ENCODE measurements at regions not wholly inside any gene's neighbourhood (a gene's known extent, or its start where the extent isn't known, plus 50 kb on each side); places are given as distances from the start of the nearest gene placed in this dataset.

GRCh38 chr12:19963972-19964371 lies 404.4 kb upstream of the PDE3A start (continued):
- TF ChIP-seq ERG (CRISPR knock-in tag; IDR thresholded peaks at IDR 0.05) = no peak

GRCh38 chr12:19964549-19964948 lies 403.8 kb upstream of the PDE3A start:
- no peaks in the 10 kb centered on the region for H3K27me3 Mint-ChIP-seq (ENCODE audit: low read depth)
- no peak overlapping the region for H3K27ac Mint-ChIP-seq
- H3K9me3 Mint-ChIP-seq = no peaks in the 10 kb centered on the region; the same call in 1 of the 2 replicates
- ChIA-PET POLR2A (no interaction called here), CTCF (no interaction called here)
- H3K4me3 Mint-ChIP-seq = no peak overlapping the region
- peaks cover 8% of the 10 kb centered on the region for H3K4me1 Mint-ChIP-seq
- TF ChIP-seq MYBL2 (CRISPR knock-in tag; IDR thresholded peaks at IDR 0.05) (no peak), ELF4 (CRISPR knock-in tag; IDR thresholded peaks at IDR 0.05; ENCODE audit: low read depth) (no peak)
- no peaks in the 10 kb centered on the region for H3K36me3 Mint-ChIP-seq
- DNase-seq (ENCODE audit: low spot score) = no peak
- no peak for ATAC-seq

DNA sequence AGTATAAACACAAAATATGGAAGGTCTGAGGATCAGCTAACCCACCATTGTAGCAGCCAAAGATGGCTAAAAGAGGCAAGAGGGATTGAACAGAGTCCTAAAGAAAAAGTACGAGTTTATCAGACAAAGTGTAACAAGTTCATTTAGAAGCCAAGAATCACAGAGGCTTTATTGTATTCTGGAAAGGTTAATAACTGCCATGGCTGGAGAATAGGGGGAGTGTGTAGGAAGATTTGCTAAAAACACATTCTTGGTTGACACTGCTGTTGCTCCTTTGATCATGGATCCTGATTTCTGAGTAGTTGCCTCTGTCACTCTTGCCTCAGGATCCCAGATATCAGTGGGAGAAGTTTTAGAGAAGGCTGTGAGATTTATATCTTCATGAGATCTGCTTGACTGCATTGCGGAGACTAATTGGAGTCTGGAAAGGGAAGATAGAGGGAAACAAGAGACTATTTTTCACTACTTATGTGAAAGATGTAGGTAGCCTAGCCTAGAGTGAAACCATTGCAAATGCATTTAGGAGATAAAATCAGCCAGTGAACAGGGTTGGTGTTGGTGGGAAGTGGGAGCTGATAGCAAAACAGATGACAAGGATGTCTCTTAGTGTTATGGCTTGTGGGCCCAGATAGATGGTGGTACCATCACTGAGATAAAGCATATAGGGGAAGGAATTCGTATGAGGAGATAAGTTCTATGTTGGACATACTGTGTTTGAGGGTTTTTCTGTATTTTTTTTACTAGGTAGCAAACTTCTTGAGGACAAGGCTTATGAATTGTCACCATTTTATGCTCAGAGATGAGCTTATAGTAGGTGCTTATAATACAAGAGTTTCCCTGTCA lies 402.9 kb upstream of the PDE3A start:
- no peak for ATAC-seq
- H3K9me3 Mint-ChIP-seq = no peaks in the 10 kb centered on the region; the same call in 1 of the 2 replicates
- H3K27ac Mint-ChIP-seq = no peak overlapping the region
- DNase-seq (ENCODE audit: low spot score) = no peak
- TF ChIP-seq RORB (CRISPR knock-in tag; IDR thresholded peaks at IDR 0.05) = no peak
- no peak for TF ChIP-seq FOXJ3 (CRISPR knock-in tag; IDR thresholded peaks at IDR 0.05; ENCODE audit: borderline replicate concordance)
- TF ChIP-seq MYBL2 (CRISPR knock-in tag; IDR thresholded peaks at IDR 0.05) = no peak
- no peak for TF ChIP-seq GRHL2 (CRISPR knock-in tag; IDR thresholded peaks at IDR 0.05; ENCODE audit: insufficient replicate concordance, severe bottlenecking)
- TF ChIP-seq ZNF396 (CRISPR knock-in tag; IDR thresholded peaks at IDR 0.05; ENCODE audit: borderline replicate concordance) = no peak
- TF ChIP-seq ZNF121 (CRISPR knock-in tag; IDR thresholded peaks at IDR 0.05) = no peak
- no peak for TF ChIP-seq E2F4 (CRISPR knock-in tag; IDR thresholded peaks at IDR 0.05; ENCODE audit: borderline replicate concordance, low read depth)
- no peak for TF ChIP-seq NR3C1 (CRISPR knock-in tag; conservative IDR thresholded peaks at IDR 0.05; ENCODE audit: low read depth)
- H3K36me3 Mint-ChIP-seq = no peaks in the 10 kb centered on the region
- H3K4me3 Mint-ChIP-seq = no peak overlapping the region
- H3K27me3 Mint-ChIP-seq (ENCODE audit: low read depth) = no peaks in the 10 kb centered on the region
- POLR2A ChIA-PET = no interaction called here
- H3K4me1 Mint-ChIP-seq = peaks cover 8% of the 10 kb centered on the region
- CTCF ChIA-PET = interaction anchor here (0.6 kb wide), 1 partner anchor 348 kb away, joined by 5 read pairs; no protein-coding TSS in a partner anchor

GRCh38 chr12:19967001-19967400 lies 401.3 kb upstream of the PDE3A start:
- no peak for ATAC-seq
- no peaks in the 10 kb centered on the region for H3K27me3 Mint-ChIP-seq (ENCODE audit: low read depth)
- no peaks in the 10 kb centered on the region; the same call in 1 of the 2 replicates for H3K9me3 Mint-ChIP-seq
- CTCF ChIA-PET = no interaction called here
- no peaks in the 10 kb centered on the region for H3K36me3 Mint-ChIP-seq
- POLR2A ChIA-PET = no interaction called here
- H3K4me1 Mint-ChIP-seq = peaks cover 19% of the 10 kb centered on the region
- no peak overlapping the region for H3K27ac Mint-ChIP-seq
- no peak overlapping the region for H3K4me3 Mint-ChIP-seq
- DNase-seq (ENCODE audit: low spot score) = no peak
- TF ChIP-seq, protein P1, sequence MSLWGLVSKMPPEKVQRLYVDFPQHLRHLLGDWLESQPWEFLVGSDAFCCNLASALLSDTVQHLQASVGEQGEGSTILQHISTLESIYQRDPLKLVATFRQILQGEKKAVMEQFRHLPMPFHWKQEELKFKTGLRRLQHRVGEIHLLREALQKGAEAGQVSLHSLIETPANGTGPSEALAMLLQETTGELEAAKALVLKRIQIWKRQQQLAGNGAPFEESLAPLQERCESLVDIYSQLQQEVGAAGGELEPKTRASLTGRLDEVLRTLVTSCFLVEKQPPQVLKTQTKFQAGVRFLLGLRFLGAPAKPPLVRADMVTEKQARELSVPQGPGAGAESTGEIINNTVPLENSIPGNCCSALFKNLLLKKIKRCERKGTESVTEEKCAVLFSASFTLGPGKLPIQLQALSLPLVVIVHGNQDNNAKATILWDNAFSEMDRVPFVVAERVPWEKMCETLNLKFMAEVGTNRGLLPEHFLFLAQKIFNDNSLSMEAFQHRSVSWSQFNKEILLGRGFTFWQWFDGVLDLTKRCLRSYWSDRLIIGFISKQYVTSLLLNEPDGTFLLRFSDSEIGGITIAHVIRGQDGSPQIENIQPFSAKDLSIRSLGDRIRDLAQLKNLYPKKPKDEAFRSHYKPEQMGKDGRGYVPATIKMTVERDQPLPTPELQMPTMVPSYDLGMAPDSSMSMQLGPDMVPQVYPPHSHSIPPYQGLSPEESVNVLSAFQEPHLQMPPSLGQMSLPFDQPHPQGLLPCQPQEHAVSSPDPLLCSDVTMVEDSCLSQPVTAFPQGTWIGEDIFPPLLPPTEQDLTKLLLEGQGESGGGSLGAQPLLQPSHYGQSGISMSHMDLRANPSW (CRISPR knock-in tag; conservative IDR thresholded peaks at IDR 0.05; ENCODE audit: low read depth) = no peak
- TF ChIP-seq ATF1 (CRISPR knock-in tag; IDR thresholded peaks at IDR 0.05) = no peak
- TF ChIP-seq, protein P2, sequence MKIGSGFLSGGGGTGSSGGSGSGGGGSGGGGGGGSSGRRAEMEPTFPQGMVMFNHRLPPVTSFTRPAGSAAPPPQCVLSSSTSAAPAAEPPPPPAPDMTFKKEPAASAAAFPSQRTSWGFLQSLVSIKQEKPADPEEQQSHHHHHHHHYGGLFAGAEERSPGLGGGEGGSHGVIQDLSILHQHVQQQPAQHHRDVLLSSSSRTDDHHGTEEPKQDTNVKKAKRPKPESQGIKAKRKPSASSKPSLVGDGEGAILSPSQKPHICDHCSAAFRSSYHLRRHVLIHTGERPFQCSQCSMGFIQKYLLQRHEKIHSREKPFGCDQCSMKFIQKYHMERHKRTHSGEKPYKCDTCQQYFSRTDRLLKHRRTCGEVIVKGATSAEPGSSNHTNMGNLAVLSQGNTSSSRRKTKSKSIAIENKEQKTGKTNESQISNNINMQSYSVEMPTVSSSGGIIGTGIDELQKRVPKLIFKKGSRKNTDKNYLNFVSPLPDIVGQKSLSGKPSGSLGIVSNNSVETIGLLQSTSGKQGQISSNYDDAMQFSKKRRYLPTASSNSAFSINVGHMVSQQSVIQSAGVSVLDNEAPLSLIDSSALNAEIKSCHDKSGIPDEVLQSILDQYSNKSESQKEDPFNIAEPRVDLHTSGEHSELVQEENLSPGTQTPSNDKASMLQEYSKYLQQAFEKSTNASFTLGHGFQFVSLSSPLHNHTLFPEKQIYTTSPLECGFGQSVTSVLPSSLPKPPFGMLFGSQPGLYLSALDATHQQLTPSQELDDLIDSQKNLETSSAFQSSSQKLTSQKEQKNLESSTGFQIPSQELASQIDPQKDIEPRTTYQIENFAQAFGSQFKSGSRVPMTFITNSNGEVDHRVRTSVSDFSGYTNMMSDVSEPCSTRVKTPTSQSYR (CRISPR knock-in tag; IDR thresholded peaks at IDR 0.05) = no peak
- no peak for TF ChIP-seq ZBTB21 (CRISPR knock-in tag; IDR thresholded peaks at IDR 0.05; ENCODE audit: borderline replicate concordance)
- TF ChIP-seq ZNF671 (CRISPR knock-in tag; IDR thresholded peaks at IDR 0.05) = no peak
- TF ChIP-seq ARID4B (CRISPR knock-in tag; IDR thresholded peaks at IDR 0.05; ENCODE audit: borderline replicate concordance) = no peak
- TF ChIP-seq ZNF317 (CRISPR knock-in tag; IDR thresholded peaks at IDR 0.05; ENCODE audit: borderline replicate concordance, low read depth) = no peak
